Dermis microvascular lymphatic vessel endothelial cell (primary cell): ENCODE measurements at regions not wholly inside any gene's neighbourhood (a gene's known extent, or its start where the extent isn't known, plus 50 kb on each side); places are given as distances from the start of the nearest gene placed in this dataset.
"Not testable (repeated sequence)": the region's sequence is repeated elsewhere in the genome, so short reads cannot be mapped to it uniquely, and the experiment has no call there.

Experiments used
- DNase-seq, 2 donors: peaks; one replicate each; pipeline versions ENCODE4 v3.0.0 to v3.0.0-alpha.2; 2010; ENCODE audit warnings: low read depth in 2 of 2

- DNase-seq: no peak
Measured at GRCh38 chr2:160550048-160550447, 56.4 kb upstream of the RBMS1 start.

GRCh38 chr2:160551259-160551658, 57.7 kb upstream of the RBMS1 start:
- DNase-seq: no peak

- DNase-seq: no peak
Measured at GRCh38 chr2:160555420-160556071, 61.9 kb upstream of the RBMS1 start.

GRCh38 chr2:160557903-160558302, 64.3 kb upstream of the RBMS1 start:
- no peak for DNase-seq

- DNase-seq: no peak
Measured at GRCh38 chr2:160558531-160558930, 64.9 kb upstream of the RBMS1 start.

- DNase-seq: no peak
Measured at GRCh38 chr2:160561551-160562295, 68.1 kb upstream of the RBMS1 start.

- DNase-seq: no peak
Measured at GRCh38 chr2:160562730-160563129, 69.1 kb upstream of the RBMS1 start.

GRCh38 chr2:160564591-160564990, 71.0 kb upstream of the RBMS1 start:
- DNase-seq: peak in 1 of 2 donors; percentile 7

- no peak for DNase-seq
Measured at GRCh38 chr2:160565099-160565845, 71.7 kb upstream of the RBMS1 start.

- no peak for DNase-seq
Measured at GRCh38 chr2:160566717-160567116, 73.1 kb upstream of the RBMS1 start.

GRCh38 chr2:160568856-160569255, 75.2 kb upstream of the RBMS1 start:
- DNase-seq: no peak

- no peak for DNase-seq
Measured at GRCh38 chr2:160570376-160570775, 76.8 kb upstream of the RBMS1 start.

- peak in 1 of 2 donors; percentile 2 for DNase-seq
Measured at GRCh38 chr2:160574468-160575140, 81.0 kb upstream of the RBMS1 start.

- DNase-seq: no peak
Measured at GRCh38 chr2:160575368-160575767, 81.8 kb upstream of the RBMS1 start.

GRCh38 chr2:160576054-160576499, 82.5 kb upstream of the RBMS1 start:
- DNase-seq: peak in 1 of 2 donors; percentile 37

GRCh38 chr2:160577081-160577480, 83.5 kb upstream of the RBMS1 start:
- not testable (repeated sequence) for DNase-seq

- DNase-seq: no peak
Measured at GRCh38 chr2:160581035-160581434, 87.4 kb upstream of the RBMS1 start.

- no peak for DNase-seq
Measured at GRCh38 chr2:160581448-160581847, 87.8 kb upstream of the RBMS1 start.

- no peak for DNase-seq
Measured at GRCh38 chr2:160582081-160582480, 88.5 kb upstream of the RBMS1 start.

GRCh38 chr2:160582490-160583145, 89.0 kb upstream of the RBMS1 start:
- DNase-seq: no peak

GRCh38 chr2:160583146-160583535, 89.5 kb upstream of the RBMS1 start:
- peak; percentile 43 to 54 for DNase-seq
